ENCODE measurements at regions not wholly inside any gene's neighbourhood (a gene's known extent, or its start where the extent isn't known, plus 50 kb on each side); places are given as distances from the start of the nearest gene placed in this dataset.

DNA sequence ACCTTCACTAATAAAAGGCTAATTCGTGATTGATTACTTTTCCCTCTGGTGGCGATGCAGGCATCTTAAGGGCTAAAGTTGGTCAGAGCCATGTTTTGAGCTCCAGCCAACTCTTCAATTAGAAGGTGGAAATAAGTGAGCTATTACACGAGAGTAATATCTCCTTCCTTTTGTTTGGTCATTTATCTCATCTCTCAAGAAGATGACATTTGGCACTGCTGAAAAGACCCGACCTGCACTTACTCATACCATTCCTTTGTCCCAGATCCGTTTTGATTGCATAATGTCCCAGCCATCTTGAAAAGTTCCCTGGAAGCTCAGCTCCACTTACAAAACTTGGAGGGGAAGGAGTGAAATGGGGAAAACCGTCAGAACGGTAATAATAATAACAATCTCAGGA, 316.2 kb downstream of the VRK1 start:
- intact Hi-C loops (cut with DNase I) = no loop called here
- peaks cover 0 to 3% of the 10 kb centered on the region in 2 donors for H3K4me1 ChIP-seq
- no peaks in the 10 kb centered on the region for H3K27me3 ChIP-seq
- no peaks in the 10 kb centered on the region for H3K36me3 ChIP-seq
- WGBS, 2 donors = 62 to 67% methylated on average over 7 of the region's 7 CpGs
- H3K4me3 ChIP-seq (replicated peaks in 1 of 3) = no peak overlapping the region
- H3K27ac ChIP-seq = no peak overlapping the region
- TF ChIP-seq, protein P1, sequence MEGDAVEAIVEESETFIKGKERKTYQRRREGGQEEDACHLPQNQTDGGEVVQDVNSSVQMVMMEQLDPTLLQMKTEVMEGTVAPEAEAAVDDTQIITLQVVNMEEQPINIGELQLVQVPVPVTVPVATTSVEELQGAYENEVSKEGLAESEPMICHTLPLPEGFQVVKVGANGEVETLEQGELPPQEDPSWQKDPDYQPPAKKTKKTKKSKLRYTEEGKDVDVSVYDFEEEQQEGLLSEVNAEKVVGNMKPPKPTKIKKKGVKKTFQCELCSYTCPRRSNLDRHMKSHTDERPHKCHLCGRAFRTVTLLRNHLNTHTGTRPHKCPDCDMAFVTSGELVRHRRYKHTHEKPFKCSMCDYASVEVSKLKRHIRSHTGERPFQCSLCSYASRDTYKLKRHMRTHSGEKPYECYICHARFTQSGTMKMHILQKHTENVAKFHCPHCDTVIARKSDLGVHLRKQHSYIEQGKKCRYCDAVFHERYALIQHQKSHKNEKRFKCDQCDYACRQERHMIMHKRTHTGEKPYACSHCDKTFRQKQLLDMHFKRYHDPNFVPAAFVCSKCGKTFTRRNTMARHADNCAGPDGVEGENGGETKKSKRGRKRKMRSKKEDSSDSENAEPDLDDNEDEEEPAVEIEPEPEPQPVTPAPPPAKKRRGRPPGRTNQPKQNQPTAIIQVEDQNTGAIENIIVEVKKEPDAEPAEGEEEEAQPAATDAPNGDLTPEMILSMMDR (IDR thresholded peaks at IDR 0.05) = no peak
- no peak for TF ChIP-seq POLR2A (IDR thresholded peaks at IDR 0.05)
- no peak for DNase-seq
- H3K9me3 ChIP-seq = no peaks in the 10 kb centered on the region

GRCh38 chr14:97116546-97116945, 319.4 kb downstream of the VRK1 start:
- no peaks in the 10 kb centered on the region for H3K27me3 ChIP-seq
- no peak for TF ChIP-seq POLR2A (IDR thresholded peaks at IDR 0.05)
- TF ChIP-seq, protein P1 (IDR thresholded peaks at IDR 0.05) = no peak
- intact Hi-C loops (cut with DNase I) = no loop called here
- peaks cover 3 to 12% of the 10 kb centered on the region in 2 donors for H3K4me1 ChIP-seq
- no peaks in the 10 kb centered on the region for H3K9me3 ChIP-seq
- 84 to 88% methylated on average over 3 of the region's 3 CpGs for WGBS, 2 donors
- H3K27ac ChIP-seq = no peak overlapping the region
- no peak for DNase-seq
- H3K36me3 ChIP-seq = no peaks in the 10 kb centered on the region
- no peak overlapping the region for H3K4me3 ChIP-seq (replicated peaks in 1 of 3)

DNA sequence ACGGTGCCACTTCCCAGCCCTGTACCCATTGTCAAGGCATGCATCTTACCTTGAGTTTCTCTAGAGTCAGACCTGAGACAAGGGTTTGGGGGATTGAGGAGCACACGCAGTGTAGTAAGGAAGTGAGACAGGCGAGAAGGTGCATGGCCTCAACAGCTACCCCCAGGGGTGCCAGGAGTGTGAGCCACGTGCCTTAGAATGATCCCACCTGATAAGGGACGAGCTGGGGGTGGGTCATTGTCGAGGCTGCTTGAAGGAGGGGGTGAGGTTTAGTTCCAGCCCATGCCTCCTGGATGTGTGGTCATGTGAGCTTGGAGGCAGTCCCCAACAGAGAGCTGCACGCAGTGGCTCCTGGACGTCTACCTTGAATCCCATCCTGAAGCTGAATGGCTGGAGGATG, 320.5 kb downstream of the VRK1 start:
- Histone ChIP-seq H3K4me3 (replicated peaks in 1 of 3) (no peak overlapping the region), H3K27me3 (no peaks in the 10 kb centered on the region), H3K4me1 (peaks cover 3 to 12% of the 10 kb centered on the region in 2 donors), H3K9me3 (no peaks in the 10 kb centered on the region), H3K27ac (no peak overlapping the region), H3K36me3 (no peaks in the 10 kb centered on the region)
- DNase-seq = no peak
- WGBS, 2 donors = 65 to 77% methylated on average over 8 of the region's 8 CpGs
- intact Hi-C loops (cut with DNase I) = no loop called here
- TF ChIP-seq, protein P1 (IDR thresholded peaks at IDR 0.05) = no peak
- no peak for TF ChIP-seq POLR2A (IDR thresholded peaks at IDR 0.05)

GRCh38 chr14:97120204-97120603, 323.0 kb downstream of the VRK1 start:
- 75 to 80% methylated on average over 3 of the region's 3 CpGs for WGBS, 2 donors
- no peak for TF ChIP-seq POLR2A (IDR thresholded peaks at IDR 0.05)
- TF ChIP-seq, protein P1 (IDR thresholded peaks at IDR 0.05) = no peak
- Histone ChIP-seq H3K4me1 (peaks cover 3 to 12% of the 10 kb centered on the region in 2 donors), H3K27me3 (no peaks in the 10 kb centered on the region), H3K9me3 (no peaks in the 10 kb centered on the region), H3K27ac (no peak overlapping the region), H3K4me3 (replicated peaks in 1 of 3) (no peak overlapping the region), H3K36me3 (no peaks in the 10 kb centered on the region)
- intact Hi-C loops (cut with DNase I) = no loop called here
- no peak for DNase-seq

- no peaks in the 10 kb centered on the region for H3K36me3 ChIP-seq
- H3K4me3 ChIP-seq (replicated peaks in 1 of 3) = no peak overlapping the region
- 23 to 42% methylated on average over 2 of the region's 2 CpGs for WGBS, 2 donors
- TF ChIP-seq, protein P1 (IDR thresholded peaks at IDR 0.05) = no peak
- TF ChIP-seq POLR2A (IDR thresholded peaks at IDR 0.05) = no peak
- DNase-seq = peak; percentile 54 to 58
- H3K27ac ChIP-seq = no peak overlapping the region
- H3K4me1 ChIP-seq = peaks cover 3 to 12% of the 10 kb centered on the region in 2 donors
- H3K9me3 ChIP-seq = no peaks in the 10 kb centered on the region
- intact Hi-C loops (cut with DNase I) = no loop called here
- H3K27me3 ChIP-seq = no peaks in the 10 kb centered on the region
Observed at GRCh38 chr14:97120611-97121031, 323.4 kb downstream of the VRK1 start.
